Mammary epithelial cell (primary cell): ENCODE measurements at regions not wholly inside any gene's neighbourhood (a gene's known extent, or its start where the extent isn't known, plus 50 kb on each side); places are given as distances from the start of the nearest gene placed in this dataset.

Source experiments
- CTCF ChIP-seq, 2 donors: IDR thresholded peaks in 1 of 2; conservative IDR thresholded peaks in 1 of 2; 2 replicates each; pipeline ENCODE4 v1.5.1; 2011 to 2012; ENCODE audit warnings: inconsistent platforms in 2 of 2, low read length in 2 of 2, mild to moderate bottlenecking in 2 of 2, control low read depth in 1 of 2, low read depth in 1 of 2; ENCODE audit not compliant: insufficient read depth in 1 of 2; ENCODE audit errors: extremely low read depth in 1 of 2
- EZH2 ChIP-seq: IDR thresholded peaks from 2 replicates; pipeline ENCODE4 v1.6.1; 2012; ENCODE audit warnings: low read length, inconsistent platforms, borderline replicate concordance

GRCh38 chr2:122966461-122966860 lies 1058.6 kb upstream of the CNTNAP5 start:
- TF ChIP-seq CTCF (conservative IDR thresholded peaks at IDR 0.05 in 1 of 2, IDR thresholded peaks at IDR 0.05 in 1 of 2; ENCODE audit: extremely low read depth in 1 of 2, insufficient read depth in 1 of 2, low read depth in 1 of 2, low read length in 2 of 2) = no peak
- no peak for TF ChIP-seq EZH2
